ENCODE measurements at regions not wholly inside any gene's neighbourhood (a gene's known extent, or its start where the extent isn't known, plus 50 kb on each side); places are given as distances from the start of the nearest gene placed in this dataset.

DNA sequence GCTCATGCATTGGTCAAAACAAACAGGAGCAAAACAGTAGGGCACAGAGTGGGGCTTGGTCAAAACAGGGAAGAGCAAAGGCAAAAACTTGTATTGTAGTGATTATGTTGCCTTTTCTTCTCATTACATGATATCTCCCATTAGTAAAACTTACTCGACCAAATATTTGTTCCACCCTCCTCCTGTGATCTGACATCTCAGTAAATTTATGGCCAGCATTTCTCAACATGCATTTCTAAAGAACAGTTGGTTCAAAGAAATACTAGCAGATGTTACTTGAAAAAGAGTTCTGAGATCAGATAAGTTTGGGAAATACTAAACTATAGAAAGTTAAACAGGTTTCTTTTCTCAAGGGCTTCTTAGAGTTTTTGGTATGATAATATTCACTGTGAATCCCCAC is 423.1 kb downstream of the FIGN start:
- 8 to 36% methylated on average over 1 of the region's 1 CpG for WGBS, 2 donors

DNA sequence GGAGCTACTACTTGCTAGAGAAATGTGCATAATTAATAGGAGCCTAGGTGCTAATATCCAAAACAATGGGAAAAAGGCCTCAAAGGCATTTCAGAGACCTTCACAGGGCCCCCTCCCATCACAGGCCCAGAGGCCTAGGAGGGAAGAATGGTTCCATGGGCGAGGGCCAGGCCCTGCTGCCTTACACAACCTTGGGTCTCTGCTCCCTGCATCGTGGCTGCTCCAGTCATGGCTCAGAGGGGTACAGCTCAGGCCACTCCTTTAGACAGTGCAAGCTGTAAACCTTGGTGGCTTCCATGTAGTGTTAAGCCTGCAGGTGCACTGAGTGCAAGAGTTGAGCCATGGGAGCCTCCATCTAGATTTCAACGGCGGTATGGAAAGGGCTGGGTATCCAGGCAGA is 429.2 kb downstream of the FIGN start:
- no peaks in the 10 kb centered on the region for H3K9me3 ChIP-seq
- DNase-seq (no peak), ATAC-seq (no peak)
- H3K27ac ChIP-seq, result no peak overlapping the region
- TF ChIP-seq, protein P1, sequence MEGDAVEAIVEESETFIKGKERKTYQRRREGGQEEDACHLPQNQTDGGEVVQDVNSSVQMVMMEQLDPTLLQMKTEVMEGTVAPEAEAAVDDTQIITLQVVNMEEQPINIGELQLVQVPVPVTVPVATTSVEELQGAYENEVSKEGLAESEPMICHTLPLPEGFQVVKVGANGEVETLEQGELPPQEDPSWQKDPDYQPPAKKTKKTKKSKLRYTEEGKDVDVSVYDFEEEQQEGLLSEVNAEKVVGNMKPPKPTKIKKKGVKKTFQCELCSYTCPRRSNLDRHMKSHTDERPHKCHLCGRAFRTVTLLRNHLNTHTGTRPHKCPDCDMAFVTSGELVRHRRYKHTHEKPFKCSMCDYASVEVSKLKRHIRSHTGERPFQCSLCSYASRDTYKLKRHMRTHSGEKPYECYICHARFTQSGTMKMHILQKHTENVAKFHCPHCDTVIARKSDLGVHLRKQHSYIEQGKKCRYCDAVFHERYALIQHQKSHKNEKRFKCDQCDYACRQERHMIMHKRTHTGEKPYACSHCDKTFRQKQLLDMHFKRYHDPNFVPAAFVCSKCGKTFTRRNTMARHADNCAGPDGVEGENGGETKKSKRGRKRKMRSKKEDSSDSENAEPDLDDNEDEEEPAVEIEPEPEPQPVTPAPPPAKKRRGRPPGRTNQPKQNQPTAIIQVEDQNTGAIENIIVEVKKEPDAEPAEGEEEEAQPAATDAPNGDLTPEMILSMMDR (IDR thresholded peaks at IDR 0.05), result no peak
- no peak for TF ChIP-seq POLR2A (IDR thresholded peaks at IDR 0.05)
- H3K36me3 ChIP-seq (replicated peaks in 1 of 2; ENCODE audit: insufficient read depth in 1 of 2, low read depth in 2 of 2), result no peaks in the 10 kb centered on the region
- H3K27me3 ChIP-seq, result no peaks in the 10 kb centered on the region
- intact Hi-C loops (cut with DNase I), result no loop called here
- WGBS, 2 donors, result 81 to 94% methylated on average over 3 to 4 of the region's 4 CpGs
- no peaks in the 10 kb centered on the region for H3K4me1 ChIP-seq
- H3K4me3 ChIP-seq, result no peak overlapping the region

More for the DNA sequence above, 423.1 kb downstream of the FIGN start:
- Histone ChIP-seq H3K4me1 (no peaks in the 10 kb centered on the region), H3K4me3 (no peak overlapping the region), H3K27me3 (no peaks in the 10 kb centered on the region), H3K36me3 (replicated peaks in 1 of 2; ENCODE audit: insufficient read depth in 1 of 2, low read depth in 2 of 2) (no peaks in the 10 kb centered on the region), H3K27ac (no peak overlapping the region), H3K9me3 (no peaks in the 10 kb centered on the region)
- intact Hi-C loops (cut with DNase I), result no loop called here
- no peak for DNase-seq
- TF ChIP-seq, protein P1 (IDR thresholded peaks at IDR 0.05), result no peak
- TF ChIP-seq POLR2A (IDR thresholded peaks at IDR 0.05), result no peak
- ATAC-seq, result no peak

DNA sequence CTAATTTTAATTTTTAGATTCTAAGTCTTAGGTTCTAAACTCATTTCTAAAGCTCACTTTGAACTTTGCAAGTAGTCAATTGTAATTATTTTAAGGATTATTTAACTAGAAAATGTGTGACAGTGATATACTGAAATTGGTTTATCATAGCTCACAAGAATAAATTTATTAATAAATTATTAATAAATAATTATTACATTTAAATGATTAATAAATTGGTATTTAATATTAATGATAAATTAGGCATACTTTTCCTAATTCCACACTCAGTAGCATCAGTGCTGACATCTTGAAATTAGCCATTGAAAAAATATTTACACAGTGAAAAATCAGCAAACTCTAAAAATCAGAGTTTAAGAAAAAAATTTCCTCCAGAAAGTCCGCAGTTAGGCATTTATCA is 433.7 kb downstream of the FIGN start:
- Histone ChIP-seq H3K9me3 (no peaks in the 10 kb centered on the region), H3K4me1 (no peaks in the 10 kb centered on the region), H3K27me3 (no peaks in the 10 kb centered on the region), H3K4me3 (no peak overlapping the region), H3K27ac (no peak overlapping the region), H3K36me3 (replicated peaks in 1 of 2; ENCODE audit: insufficient read depth in 1 of 2, low read depth in 2 of 2) (no peaks in the 10 kb centered on the region)
- no peak for DNase-seq
- TF ChIP-seq, protein P1 (IDR thresholded peaks at IDR 0.05), result no peak
- no peak for TF ChIP-seq POLR2A (IDR thresholded peaks at IDR 0.05)
- no peak for ATAC-seq
- intact Hi-C loops (cut with DNase I), result no loop called here
- 67 to 80% methylated on average over 1 of the region's 1 CpG for WGBS, 2 donors

DNA sequence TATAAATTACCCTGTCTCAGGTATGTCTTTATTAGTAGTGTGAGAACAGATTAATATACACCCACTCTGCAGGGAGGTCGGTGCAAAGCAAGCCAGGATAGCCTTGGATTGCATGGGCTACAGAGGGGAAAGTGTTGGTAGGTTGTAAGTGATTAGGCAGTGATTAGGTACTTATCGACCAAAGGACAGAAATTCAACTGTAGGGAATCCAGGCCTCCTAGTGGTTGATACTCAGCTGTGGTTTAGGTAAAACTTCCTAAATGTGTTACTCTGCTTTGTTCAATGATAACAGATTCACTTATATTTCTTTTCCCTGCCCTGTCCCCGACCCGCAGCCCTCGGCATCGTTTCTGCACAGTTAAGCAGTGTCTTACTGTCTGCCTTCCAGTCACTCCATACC is 444.0 kb downstream of the FIGN start:
- H3K27ac ChIP-seq, result no peak overlapping the region
- no peak for TF ChIP-seq POLR2A (IDR thresholded peaks at IDR 0.05)
- TF ChIP-seq, protein P1 (IDR thresholded peaks at IDR 0.05), result no peak
- H3K9me3 ChIP-seq, result no peaks in the 10 kb centered on the region
- H3K27me3 ChIP-seq, result no peaks in the 10 kb centered on the region
- no peaks in the 10 kb centered on the region for H3K4me1 ChIP-seq
- intact Hi-C loops (cut with DNase I), result no loop called here
- H3K36me3 ChIP-seq (replicated peaks in 1 of 2; ENCODE audit: insufficient read depth in 1 of 2, low read depth in 2 of 2), result no peaks in the 10 kb centered on the region
- no peak for DNase-seq
- 71 to 81% methylated on average over 6 of the region's 6 CpGs for WGBS, 2 donors
- H3K4me3 ChIP-seq, result no peak overlapping the region
- ATAC-seq, result no peak

DNA sequence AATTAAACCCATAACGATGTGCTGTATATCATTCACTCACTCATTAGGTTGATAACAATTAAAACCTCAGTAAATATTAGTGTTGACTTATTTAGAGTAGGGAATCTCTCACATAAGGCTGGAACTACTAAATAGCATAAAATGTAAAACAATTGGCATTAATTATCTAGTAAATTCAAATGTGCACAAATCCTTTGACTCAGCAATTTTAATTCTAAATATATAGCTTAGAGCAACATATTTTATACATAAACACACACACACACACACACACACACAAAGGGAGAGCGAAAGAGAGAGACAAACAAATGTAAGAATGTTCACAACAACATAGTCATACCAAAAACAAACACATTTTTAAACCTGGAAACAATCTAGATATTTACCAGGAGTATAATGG is 443.1 kb upstream of the KCNH7 start:
- DNase-seq (no peak), ATAC-seq (no peak)
- no peak for TF ChIP-seq POLR2A (IDR thresholded peaks at IDR 0.05)
- TF ChIP-seq, protein P1 (IDR thresholded peaks at IDR 0.05), result no peak
- no peaks in the 10 kb centered on the region for H3K4me1 ChIP-seq
- 67 to 71% methylated on average over 2 of the region's 2 CpGs for WGBS, 2 donors
- no peak overlapping the region for H3K27ac ChIP-seq
- H3K9me3 ChIP-seq, result no peaks in the 10 kb centered on the region
- intact Hi-C loops (cut with DNase I), result no loop called here
- H3K4me3 ChIP-seq, result no peak overlapping the region
- no peaks in the 10 kb centered on the region for H3K27me3 ChIP-seq
- H3K36me3 ChIP-seq (replicated peaks in 1 of 2; ENCODE audit: insufficient read depth in 1 of 2, low read depth in 2 of 2), result no peaks in the 10 kb centered on the region

All from body of pancreas (tissue), 4 donors.